Inflammatory macrophage treated with lipopolysaccharide for 1 hour (primary cell): ENCODE measurements at regions not wholly inside any gene's neighbourhood (a gene's known extent, or its start where the extent isn't known, plus 50 kb on each side); places are given as distances from the start of the nearest gene placed in this dataset.
A peak's percentile ranks its signal among the peaks of the same experiment; 100 is the strongest.

Experiments used
- DNase-seq, 2 donors: peaks; one replicate each; pipeline ENCODE4 v3.0.0-alpha.2; 2020 to 2022

GRCh38 chr2:12177455-12178288, 431.2 kb downstream of the LPIN1 start:
- DNase-seq = peak in 1 of 2 donors; percentile 16

GRCh38 chr2:12178289-12179080, 432.1 kb downstream of the LPIN1 start:
- DNase-seq = no peak

GRCh38 chr2:12180031-12180430, 433.6 kb downstream of the LPIN1 start:
- no peak for DNase-seq

GRCh38 chr2:12183032-12183645, 436.7 kb downstream of the LPIN1 start:
- peak; percentile 31 to 61 for DNase-seq

GRCh38 chr2:12192762-12193161, 446.3 kb downstream of the LPIN1 start:
- peak; percentile 10 to 25 for DNase-seq

GRCh38 chr2:12194968-12195367, 448.5 kb downstream of the LPIN1 start:
- no peak for DNase-seq

GRCh38 chr2:12196495-12196894, 450.1 kb downstream of the LPIN1 start:
- no peak for DNase-seq

GRCh38 chr2:12197133-12197532, 450.7 kb downstream of the LPIN1 start:
- DNase-seq = no peak

GRCh38 chr2:12199491-12200211, 453.2 kb downstream of the LPIN1 start:
- DNase-seq = no peak

- peak; percentile 62 to 63 for DNase-seq
These were observed 454.9 kb downstream of the LPIN1 start for GRCh38 chr2:12201369-12201768.

- no peak for DNase-seq
These were observed 456.1 kb downstream of the LPIN1 start for GRCh38 chr2:12202313-12203075.

GRCh38 chr2:12203528-12203927, 457.1 kb downstream of the LPIN1 start:
- no peak for DNase-seq

- peak; percentile 33 to 36 for DNase-seq
These were observed 458.7 kb downstream of the LPIN1 start for GRCh38 chr2:12205086-12205485.

- no peak for DNase-seq
These were observed 461.1 kb downstream of the LPIN1 start for GRCh38 chr2:12207491-12207890.

GRCh38 chr2:12210016-12210933, 463.8 kb downstream of the LPIN1 start:
- no peak for DNase-seq

- no peak for DNase-seq
These were observed 465.1 kb downstream of the LPIN1 start for GRCh38 chr2:12211326-12212175.

GRCh38 chr2:12212841-12213597, 466.6 kb downstream of the LPIN1 start:
- DNase-seq = no peak

GRCh38 chr2:12217175-12217574, 470.7 kb downstream of the LPIN1 start:
- no peak for DNase-seq

GRCh38 chr2:12219761-12220160, 473.3 kb downstream of the LPIN1 start:
- no peak for DNase-seq
